SK-N-SH (cell line): ENCODE measurements at regions not wholly inside any gene's neighbourhood (a gene's known extent, or its start where the extent isn't known, plus 50 kb on each side); places are given as distances from the start of the nearest gene placed in this dataset.

Experiments used
- CTCF ChIA-PET: fragments of 300-600, 350-600 bp; formaldehyde crosslinking; extraction: SDS; loops from one replicate; lab custom pipeline; 2021; lab: Yijun Ruan, JAX
- POLR2A ChIA-PET: fragments of 350-600 bp; sonication (Branson Sonifier 250); formaldehyde crosslinking; extraction: SDS; loops from one replicate; lab custom pipeline; 2020; ENCODE audit warnings: antibody characterized with exemption, inconsistent platforms; lab: Yijun Ruan, JAX
- DNase-seq: peaks from one replicate; pipeline ENCODE4 v3.0.0; 2012
- H2AFZ ChIP-seq: fragments of 200-600 bp; sonication (generic); 2 replicates; pipeline ENCODE4 v1.8.1; 2016; ENCODE audit warnings: antibody characterized with exemption, mild to moderate bottlenecking, low read depth
- H3F3A ChIP-seq: fragments of 200-600 bp; sonication (generic); replicated peaks from 2 replicates; pipeline ENCODE3; 2016; ENCODE audit warnings: antibody characterized with exemption, mild to moderate bottlenecking; ENCODE audit not compliant: insufficient read depth
- H3K27ac ChIP-seq, 2 experiments: fragments of 200-500 bp in 1 of 2; fragments of 200-600 bp in 1 of 2; sonication (Bioruptor generic) in 1 of 2; sonication (generic), shearing (Covaris generic) in 1 of 2; 2 replicates each; pipeline versions ENCODE4 v1.5.1 to v1.6.1; 2014 to 2016; ENCODE audit warnings: low read depth in 2 of 2, inconsistent platforms in 1 of 2, low read length in 1 of 2, mild to moderate bottlenecking in 1 of 2, mixed read lengths in 1 of 2
- H3K27me3 ChIP-seq: fragments of 200-600 bp; sonication (generic), shearing (Covaris generic); 2 replicates; pipeline ENCODE4 v1.6.1; 2016; ENCODE audit warnings: mixed run types; ENCODE audit not compliant: insufficient read depth
- H3K36me3 ChIP-seq, 2 experiments: fragments of 200-500 bp in 1 of 2; fragments of 200-600 bp in 1 of 2; sonication (Bioruptor generic) in 1 of 2; sonication (generic) in 1 of 2; replicated peaks in 1 of 2; 2 replicates each; pipeline versions ENCODE3 to v1.5.1; 2014 to 2016; ENCODE audit warnings: low read length in 1 of 2, mild to moderate bottlenecking in 1 of 2; ENCODE audit not compliant: insufficient read depth in 2 of 2, control insufficient read depth in 1 of 2
- H3K4me1 ChIP-seq, 2 experiments: fragments of 200-500 bp in 1 of 2; fragments of 200-600 bp in 1 of 2; sonication (Bioruptor generic) in 1 of 2; sonication (generic), shearing (Covaris generic) in 1 of 2; 2 replicates each; pipeline versions ENCODE4 v1.5.1 to v1.6.1; 2014 to 2016; ENCODE audit warnings: low read depth in 1 of 2, low read length in 1 of 2, mixed run types in 1 of 2; ENCODE audit not compliant: insufficient read depth in 2 of 2, control insufficient read depth in 1 of 2
- H3K4me2 ChIP-seq: fragments of 200-600 bp; sonication (generic), shearing (Covaris generic); 2 replicates; pipeline ENCODE4 v1.6.1; 2017; ENCODE audit warnings: mixed run types
- H3K4me3 ChIP-seq, 2 experiments: fragments of 200-500 bp in 1 of 2; fragments of 200-600 bp in 1 of 2; sonication (Bioruptor generic) in 1 of 2; sonication (generic), shearing (Covaris generic) in 1 of 2; 2 replicates each; pipeline versions ENCODE4 v1.5.1 to v1.8.1; 2014 to 2016; ENCODE audit warnings: low read depth in 2 of 2, inconsistent platforms in 1 of 2, low read length in 1 of 2, mild to moderate bottlenecking in 1 of 2, mixed read lengths in 1 of 2, moderate library complexity in 1 of 2
- H3K79me2 ChIP-seq: fragments of 200-600 bp; sonication (generic); 2 replicates; pipeline ENCODE4 v1.8.1; 2017; ENCODE audit warnings: mild to moderate bottlenecking; ENCODE audit not compliant: insufficient read depth
- H3K9ac ChIP-seq: fragments of 200-600 bp; sonication (generic); 2 replicates; pipeline ENCODE4 v1.6.1; 2017; ENCODE audit warnings: mixed run types
- H3K9me2 ChIP-seq: fragments of 200-600 bp; sonication (generic); 2 replicates; pipeline ENCODE4 v1.6.1; 2017; ENCODE audit warnings: mixed run types
- H3K9me3 ChIP-seq: fragments of 200-600 bp; sonication (generic); 2 replicates; pipeline ENCODE4 v1.6.1; 2017; ENCODE audit warnings: mixed run types, mild to moderate bottlenecking, moderate library complexity
- H4K20me1 ChIP-seq: fragments of 200-600 bp; sonication (generic); 2 replicates; pipeline ENCODE4 v1.6.1; 2017; ENCODE audit warnings: mild to moderate bottlenecking, mixed run types; ENCODE audit not compliant: insufficient read depth
- EP300 ChIP-seq, 2 experiments: IDR thresholded peaks; 2 replicates each; pipeline versions ENCODE4 v1.4.0 to v1.6.1; 2012; ENCODE audit warnings: borderline replicate concordance in 1 of 2, low read depth in 1 of 2, low read length in 1 of 2
- FOSL2 ChIP-seq: IDR thresholded peaks from 2 replicates; pipeline ENCODE4 v1.4.0; 2012; ENCODE audit warnings: low read depth, mild to moderate bottlenecking, moderate library complexity, borderline replicate concordance
- FOXJ3 ChIP-seq: sonication (generic); formaldehyde crosslinking; IDR thresholded peaks from 2 replicates; pipeline ENCODE4 v1.5.1; 2020; ENCODE audit warnings: mild to moderate bottlenecking, missing genetic modification reagents
- GABPA ChIP-seq: IDR thresholded peaks from 2 replicates; pipeline ENCODE4 v1.4.0; 2012; ENCODE audit warnings: low read depth, mild to moderate bottlenecking
- JUND ChIP-seq: IDR thresholded peaks from 2 replicates; pipeline ENCODE4 v1.4.0; 2012
- NRF1 ChIP-seq: IDR thresholded peaks from 2 replicates; pipeline ENCODE4 v1.6.1; 2012; ENCODE audit warnings: low read depth, mild to moderate bottlenecking, low read length
- PBX3 ChIP-seq: IDR thresholded peaks from 2 replicates; pipeline ENCODE4; 2012
- POLR2AphosphoS5 ChIP-seq: IDR thresholded peaks from 2 replicates; pipeline ENCODE4 v1.6.1; 2012; ENCODE audit warnings: low read depth, low read length
- RAD21 ChIP-seq: IDR thresholded peaks from 2 replicates; pipeline ENCODE4 v1.6.1; 2012; ENCODE audit warnings: mild to moderate bottlenecking, low read length
- REST ChIP-seq: IDR thresholded peaks from 2 replicates; pipeline ENCODE4 v1.6.1; 2012; ENCODE audit warnings: mild to moderate bottlenecking, low read depth, low read length, moderate library complexity
- RXRA ChIP-seq: IDR thresholded peaks from 2 replicates; pipeline ENCODE4 v1.4.0; 2012; ENCODE audit warnings: low read depth, mild to moderate bottlenecking, borderline replicate concordance
- SMC3 ChIP-seq: IDR thresholded peaks from 2 replicates; pipeline ENCODE4 v1.6.1; 2012; ENCODE audit warnings: low read depth, low read length, improper control_type of control experiment
- TCF12 ChIP-seq: IDR thresholded peaks from 2 replicates; pipeline ENCODE4 v1.4.0; 2012
- USF1 ChIP-seq: IDR thresholded peaks from 2 replicates; pipeline ENCODE4 v1.4.0; 2012; ENCODE audit warnings: low read depth, borderline replicate concordance
- USF2 ChIP-seq: fragments of 150-350 bp; IDR thresholded peaks from 2 replicates; pipeline ENCODE4 v1.6.1; 2017; ENCODE audit warnings: antibody characterized with exemption, low read length, low read depth, borderline replicate concordance
- YY1 ChIP-seq: IDR thresholded peaks from 2 replicates; pipeline ENCODE4 v1.4.0; 2012; ENCODE audit warnings: low read depth, mild to moderate bottlenecking
- ZBTB33 ChIP-seq: IDR thresholded peaks from 2 replicates; pipeline ENCODE4 v1.4.0; 2012; ENCODE audit warnings: low read depth, borderline replicate concordance
- TF ChIP-seq, protein P1 (sequence below): fragments of 200-600 bp; sonication (generic); IDR thresholded peaks from 2 replicates; pipeline ENCODE4 v1.6.1; 2017; ENCODE audit warnings: antibody characterized with exemption, mild to moderate bottlenecking, moderate library complexity

- H3K9me3 ChIP-seq, result no peaks in the 10 kb centered on the region
- no peaks in the 10 kb centered on the region for H3K27me3 ChIP-seq
- DNase-seq, result no peak
- no peak overlapping the region for H3K9ac ChIP-seq
- no peaks in the 10 kb centered on the region for H3K79me2 ChIP-seq
- no peak for TF ChIP-seq GABPA
- TF ChIP-seq FOSL2, result no peak
- no peak for TF ChIP-seq ZBTB33
- no peak for TF ChIP-seq YY1
- TF ChIP-seq USF1, result no peak
- TF ChIP-seq FOXJ3 (CRISPR knock-in tag), result no peak
- TF ChIP-seq USF2, result no peak
- no peak for TF ChIP-seq EP300 (IDR thresholded peaks at IDR 0.05; ENCODE audit: borderline replicate concordance in 1 of 2, low read depth in 1 of 2, low read length in 1 of 2)
- TF ChIP-seq REST, result no peak
- no peak for TF ChIP-seq PBX3
- TF ChIP-seq NRF1, result no peak
- TF ChIP-seq POLR2AphosphoS5, result no peak
- TF ChIP-seq RXRA, result no peak
- no peak for TF ChIP-seq TCF12
- TF ChIP-seq JUND, result no peak
- TF ChIP-seq, protein P1, sequence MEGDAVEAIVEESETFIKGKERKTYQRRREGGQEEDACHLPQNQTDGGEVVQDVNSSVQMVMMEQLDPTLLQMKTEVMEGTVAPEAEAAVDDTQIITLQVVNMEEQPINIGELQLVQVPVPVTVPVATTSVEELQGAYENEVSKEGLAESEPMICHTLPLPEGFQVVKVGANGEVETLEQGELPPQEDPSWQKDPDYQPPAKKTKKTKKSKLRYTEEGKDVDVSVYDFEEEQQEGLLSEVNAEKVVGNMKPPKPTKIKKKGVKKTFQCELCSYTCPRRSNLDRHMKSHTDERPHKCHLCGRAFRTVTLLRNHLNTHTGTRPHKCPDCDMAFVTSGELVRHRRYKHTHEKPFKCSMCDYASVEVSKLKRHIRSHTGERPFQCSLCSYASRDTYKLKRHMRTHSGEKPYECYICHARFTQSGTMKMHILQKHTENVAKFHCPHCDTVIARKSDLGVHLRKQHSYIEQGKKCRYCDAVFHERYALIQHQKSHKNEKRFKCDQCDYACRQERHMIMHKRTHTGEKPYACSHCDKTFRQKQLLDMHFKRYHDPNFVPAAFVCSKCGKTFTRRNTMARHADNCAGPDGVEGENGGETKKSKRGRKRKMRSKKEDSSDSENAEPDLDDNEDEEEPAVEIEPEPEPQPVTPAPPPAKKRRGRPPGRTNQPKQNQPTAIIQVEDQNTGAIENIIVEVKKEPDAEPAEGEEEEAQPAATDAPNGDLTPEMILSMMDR, result no peak
- no peak for TF ChIP-seq RAD21
- TF ChIP-seq SMC3, result no peak
- no peak overlapping the region for H2AFZ ChIP-seq
- CTCF ChIA-PET, result no interaction called here
- H3K36me3 ChIP-seq, result no peaks in the 10 kb centered on the region
- POLR2A ChIA-PET, result no interaction called here
- no peaks in the 10 kb centered on the region for H3K9me2 ChIP-seq
- H3K27ac ChIP-seq, result no peak overlapping the region
- H3F3A ChIP-seq, result no peaks in the 10 kb centered on the region
- H3K4me3 ChIP-seq, result no peak overlapping the region
- H3K4me1 ChIP-seq, result no peaks in the 10 kb centered on the region
- H3K4me2 ChIP-seq, result no peak overlapping the region
- no peaks in the 10 kb centered on the region for H4K20me1 ChIP-seq
Observed at GRCh38 chr2:156648522-156648921, 212.3 kb downstream of the GPD2 start.
